ENCODE measurements at regions not wholly inside any gene's neighbourhood (a gene's known extent, or its start where the extent isn't known, plus 50 kb on each side); places are given as distances from the start of the nearest gene placed in this dataset.

DNA sequence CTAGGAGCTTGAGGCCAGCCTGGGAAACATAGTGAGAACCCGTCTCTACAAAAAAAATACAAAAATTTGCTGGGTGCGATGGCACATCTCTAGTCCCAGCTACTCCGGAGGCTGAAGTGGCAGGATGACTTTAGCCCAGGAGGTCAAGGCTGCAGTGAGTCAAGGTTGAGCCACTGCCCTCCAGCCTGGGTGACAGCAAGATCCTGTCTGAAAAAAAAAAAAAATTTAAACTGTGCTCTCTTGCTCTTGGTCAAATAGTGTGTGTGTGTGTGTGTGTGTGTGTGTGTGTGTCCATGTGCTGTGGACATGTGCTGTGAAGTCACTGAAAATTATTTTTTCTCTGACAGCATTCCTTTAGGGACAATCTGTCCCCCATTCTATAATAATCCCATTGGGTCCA, 62.1 kb upstream of the TCF7L2 start:
- no peak for TF ChIP-seq EZH2 (optimal IDR thresholded peaks at IDR 0.05; ENCODE audit: low read depth, low read length)
- TF ChIP-seq, protein P1, sequence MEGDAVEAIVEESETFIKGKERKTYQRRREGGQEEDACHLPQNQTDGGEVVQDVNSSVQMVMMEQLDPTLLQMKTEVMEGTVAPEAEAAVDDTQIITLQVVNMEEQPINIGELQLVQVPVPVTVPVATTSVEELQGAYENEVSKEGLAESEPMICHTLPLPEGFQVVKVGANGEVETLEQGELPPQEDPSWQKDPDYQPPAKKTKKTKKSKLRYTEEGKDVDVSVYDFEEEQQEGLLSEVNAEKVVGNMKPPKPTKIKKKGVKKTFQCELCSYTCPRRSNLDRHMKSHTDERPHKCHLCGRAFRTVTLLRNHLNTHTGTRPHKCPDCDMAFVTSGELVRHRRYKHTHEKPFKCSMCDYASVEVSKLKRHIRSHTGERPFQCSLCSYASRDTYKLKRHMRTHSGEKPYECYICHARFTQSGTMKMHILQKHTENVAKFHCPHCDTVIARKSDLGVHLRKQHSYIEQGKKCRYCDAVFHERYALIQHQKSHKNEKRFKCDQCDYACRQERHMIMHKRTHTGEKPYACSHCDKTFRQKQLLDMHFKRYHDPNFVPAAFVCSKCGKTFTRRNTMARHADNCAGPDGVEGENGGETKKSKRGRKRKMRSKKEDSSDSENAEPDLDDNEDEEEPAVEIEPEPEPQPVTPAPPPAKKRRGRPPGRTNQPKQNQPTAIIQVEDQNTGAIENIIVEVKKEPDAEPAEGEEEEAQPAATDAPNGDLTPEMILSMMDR (IDR thresholded peaks at IDR 0.05; ENCODE audit: low read length), result no peak
